Kidney epithelial cell (primary cell): ENCODE measurements at regions not wholly inside any gene's neighbourhood (a gene's known extent, or its start where the extent isn't known, plus 50 kb on each side); places are given as distances from the start of the nearest gene placed in this dataset.

Source experiments
- DNase-seq: peaks from one replicate; pipeline ENCODE4 v3.0.0-alpha.2; 2010; ENCODE audit warnings: low read depth
- H3K27me3 ChIP-seq: 2 replicates; pipeline ENCODE4 v1.6.0; 2011; ENCODE audit warnings: low read length; ENCODE audit not compliant: control insufficient read depth, insufficient read depth
- H3K36me3 ChIP-seq: 2 replicates; pipeline ENCODE4 v1.5.1; 2011; ENCODE audit warnings: low read length; ENCODE audit not compliant: control insufficient read depth, insufficient read depth
- H3K4me3 ChIP-seq: 2 replicates; pipeline ENCODE4 v1.5.1; 2011; ENCODE audit warnings: low read depth, mild to moderate bottlenecking, control low read depth, low read length
- CTCF ChIP-seq: IDR thresholded peaks from 2 replicates; pipeline ENCODE4 v1.5.1; 2011; ENCODE audit warnings: mild to moderate bottlenecking, moderate library complexity, low read length, control low read depth, inconsistent platforms; ENCODE audit not compliant: insufficient read depth, poor library complexity, severe bottlenecking

- no peaks in the 10 kb centered on the region for H3K36me3 ChIP-seq
- DNase-seq, result no peak
- no peak overlapping the region for H3K4me3 ChIP-seq
- H3K27me3 ChIP-seq, result no peaks in the 10 kb centered on the region
- TF ChIP-seq CTCF, result no peak
These were observed 385.4 kb upstream of the RND3 start for GRCh38 chr2:150872756-150873395.

GRCh38 chr2:150866431-150866830, 379.0 kb upstream of the RND3 start:
- no peak for DNase-seq
- H3K36me3 ChIP-seq, result no peaks in the 10 kb centered on the region
- TF ChIP-seq CTCF, result no peak

GRCh38 chr2:150863691-150864090, 376.2 kb upstream of the RND3 start:
- H3K4me3 ChIP-seq, result no peak overlapping the region
- no peaks in the 10 kb centered on the region for H3K36me3 ChIP-seq
- DNase-seq, result no peak
- H3K27me3 ChIP-seq, result no peaks in the 10 kb centered on the region
- TF ChIP-seq CTCF, result no peak

More at GRCh38 chr2:150866431-150866830, 379.0 kb upstream of the RND3 start:
- H3K27me3 ChIP-seq, result no peaks in the 10 kb centered on the region
- H3K4me3 ChIP-seq, result no peak overlapping the region

- Histone ChIP-seq H3K27me3 (no peaks in the 10 kb centered on the region), H3K36me3 (no peaks in the 10 kb centered on the region), H3K4me3 (no peak overlapping the region)
- DNase-seq, result no peak
- TF ChIP-seq CTCF, result no peak
These were observed 372.8 kb upstream of the RND3 start for GRCh38 chr2:150860301-150860700.

GRCh38 chr2:150859877-150860276, 372.4 kb upstream of the RND3 start:
- H3K4me3 ChIP-seq, result no peak overlapping the region
- TF ChIP-seq CTCF, result no peak
- H3K27me3 ChIP-seq, result no peaks in the 10 kb centered on the region
- DNase-seq, result no peak
- H3K36me3 ChIP-seq, result no peaks in the 10 kb centered on the region

GRCh38 chr2:150859162-150859561, 371.7 kb upstream of the RND3 start:
- Histone ChIP-seq H3K4me3 (no peak overlapping the region), H3K27me3 (no peaks in the 10 kb centered on the region), H3K36me3 (no peaks in the 10 kb centered on the region)
- TF ChIP-seq CTCF, result no peak
- DNase-seq, result no peak
